BE2C (cell line): ENCODE measurements at regions not wholly inside any gene's neighbourhood (a gene's known extent, or its start where the extent isn't known, plus 50 kb on each side); places are given as distances from the start of the nearest gene placed in this dataset.
"Not testable (repeated sequence)": the region's sequence is repeated elsewhere in the genome, so short reads cannot be mapped to it uniquely, and the experiment has no call there.

ENCODE experiments used
- DNase-seq: peaks from one replicate; pipeline ENCODE4 v3.0.0-alpha.2; 2020
- H3K27me3 ChIP-seq: fragments of 250-450 bp; sonication (Bioruptor Pico); 2 replicates; pipeline ENCODE4 v1.5.1; 2020; ENCODE audit warnings: mild to moderate bottlenecking
- H3K36me3 ChIP-seq: fragments of 250-450 bp; sonication (Bioruptor Pico); 2 replicates; pipeline ENCODE4 v1.5.1; 2020; ENCODE audit warnings: mild to moderate bottlenecking
- H3K4me1 ChIP-seq: fragments of 250-450 bp; sonication (Bioruptor Pico); 2 replicates; pipeline ENCODE4 v1.5.1; 2020
- H3K4me3 ChIP-seq: 2 replicates; pipeline ENCODE4 v1.5.1; 2011; ENCODE audit warnings: low read depth, low read length
- H3K9me3 ChIP-seq: fragments of 250-450 bp; sonication (Bioruptor Pico); 2 replicates; pipeline ENCODE4 v1.5.1; 2020
- CTCF ChIP-seq: IDR thresholded peaks from 2 replicates; pipeline ENCODE4 v1.5.1; 2012; ENCODE audit warnings: mild to moderate bottlenecking, low read depth, low read length

GRCh38 chr7:9919-10318 lies 182.5 kb upstream of the FAM20C start:
- H3K9me3 ChIP-seq, H3K27me3 ChIP-seq, DNase-seq, H3K4me3 ChIP-seq, H3K36me3 ChIP-seq, H3K4me1 ChIP-seq: not testable (repeated sequence)

- H3K36me3 ChIP-seq, H3K4me1 ChIP-seq, H3K27me3 ChIP-seq, H3K9me3 ChIP-seq, H3K4me3 ChIP-seq, DNase-seq: not testable (repeated sequence)
Measured at GRCh38 chr7:32565-33280, 159.6 kb upstream of the FAM20C start.

GRCh38 chr7:35121-35541 lies 157.2 kb upstream of the FAM20C start:
- H3K27me3 ChIP-seq, H3K36me3 ChIP-seq, H3K9me3 ChIP-seq, H3K4me3 ChIP-seq, H3K4me1 ChIP-seq, DNase-seq: not testable (repeated sequence)

- not testable (repeated sequence) for H3K9me3 ChIP-seq, DNase-seq, H3K36me3 ChIP-seq, H3K4me1 ChIP-seq, H3K27me3 ChIP-seq, H3K4me3 ChIP-seq
Measured at GRCh38 chr7:36539-36938, 155.8 kb upstream of the FAM20C start.

GRCh38 chr7:37656-38055 lies 154.7 kb upstream of the FAM20C start:
- not testable (repeated sequence) for H3K27me3 ChIP-seq, H3K36me3 ChIP-seq, DNase-seq, H3K4me1 ChIP-seq, H3K9me3 ChIP-seq, H3K4me3 ChIP-seq

- not testable (repeated sequence) for H3K4me1 ChIP-seq, H3K36me3 ChIP-seq, DNase-seq, H3K9me3 ChIP-seq, H3K27me3 ChIP-seq, H3K4me3 ChIP-seq
Measured at GRCh38 chr7:38444-38843, 153.9 kb upstream of the FAM20C start.

GRCh38 chr7:39984-40740 lies 152.2 kb upstream of the FAM20C start:
- DNase-seq, H3K4me1 ChIP-seq, H3K27me3 ChIP-seq, H3K36me3 ChIP-seq, H3K4me3 ChIP-seq, H3K9me3 ChIP-seq: not testable (repeated sequence)

- no peaks in the 10 kb centered on the region for H3K9me3 ChIP-seq
- no peaks in the 10 kb centered on the region for H3K36me3 ChIP-seq
- DNase-seq, result no peak
- H3K4me1 ChIP-seq, result no peaks in the 10 kb centered on the region
- no peak overlapping the region for H3K4me3 ChIP-seq
- H3K27me3 ChIP-seq, result no peaks in the 10 kb centered on the region
- TF ChIP-seq CTCF, result no peak
Measured at GRCh38 chr7:40799-41750, 151.3 kb upstream of the FAM20C start.

- H3K9me3 ChIP-seq, result no peaks in the 10 kb centered on the region
- H3K36me3 ChIP-seq, result no peaks in the 10 kb centered on the region
- H3K27me3 ChIP-seq, result no peaks in the 10 kb centered on the region
- H3K4me3 ChIP-seq, result no peak overlapping the region
- H3K4me1 ChIP-seq, result no peaks in the 10 kb centered on the region
- no peak for DNase-seq
- no peak for TF ChIP-seq CTCF
Measured at GRCh38 chr7:41917-42565, 150.3 kb upstream of the FAM20C start.
